ENCODE measurements at regions not wholly inside any gene's neighbourhood (a gene's known extent, or its start where the extent isn't known, plus 50 kb on each side); places are given as distances from the start of the nearest gene placed in this dataset.
"Not testable (repeated sequence)": the region's sequence is repeated elsewhere in the genome, so short reads cannot be mapped to it uniquely, and the experiment has no call there.

GRCh38 chr2:239834143-239834542, 191.0 kb downstream of the NDUFA10 start:
- H3K4me3 ChIP-seq (ENCODE audit: low read length), result no peak overlapping the region
- no peaks in the 10 kb centered on the region for H3K27me3 ChIP-seq (ENCODE audit: control insufficient read depth, insufficient read depth, low read length)
- H3K4me1 ChIP-seq (ENCODE audit: control insufficient read depth, insufficient read depth, low read length), result no peaks in the 10 kb centered on the region
- no peak overlapping the region for H3K9ac ChIP-seq (ENCODE audit: low read length)
- H3K9me3 ChIP-seq (ENCODE audit: control insufficient read depth, low read length), result no peaks in the 10 kb centered on the region
- H3K36me3 ChIP-seq (ENCODE audit: control insufficient read depth, insufficient read depth, low read length), result no peaks in the 10 kb centered on the region

- H3K36me3 ChIP-seq (ENCODE audit: control insufficient read depth, insufficient read depth, low read length), result no peaks in the 10 kb centered on the region
- H3K4me3 ChIP-seq (ENCODE audit: low read length), result no peak overlapping the region
- H3K9ac ChIP-seq (ENCODE audit: low read length), result no peak overlapping the region
- H3K4me1 ChIP-seq (ENCODE audit: control insufficient read depth, insufficient read depth, low read length), result no peaks in the 10 kb centered on the region
- H3K9me3 ChIP-seq (ENCODE audit: control insufficient read depth, low read length), result no peaks in the 10 kb centered on the region
- no peaks in the 10 kb centered on the region for H3K27me3 ChIP-seq (ENCODE audit: control insufficient read depth, insufficient read depth, low read length)
Observed at GRCh38 chr2:239833269-239834109, 191.7 kb downstream of the NDUFA10 start.

GRCh38 chr2:239832490-239833268, 192.5 kb downstream of the NDUFA10 start:
- no peaks in the 10 kb centered on the region for H3K4me1 ChIP-seq (ENCODE audit: control insufficient read depth, insufficient read depth, low read length)
- no peak overlapping the region for H3K4me3 ChIP-seq (ENCODE audit: low read length)
- H3K36me3 ChIP-seq (ENCODE audit: control insufficient read depth, insufficient read depth, low read length), result no peaks in the 10 kb centered on the region
- H3K9ac ChIP-seq (ENCODE audit: low read length), result no peak overlapping the region
- H3K9me3 ChIP-seq (ENCODE audit: control insufficient read depth, low read length), result no peaks in the 10 kb centered on the region
- no peaks in the 10 kb centered on the region for H3K27me3 ChIP-seq (ENCODE audit: control insufficient read depth, insufficient read depth, low read length)

- no peak overlapping the region for H3K9ac ChIP-seq (ENCODE audit: low read length)
- no peaks in the 10 kb centered on the region for H3K4me1 ChIP-seq (ENCODE audit: control insufficient read depth, insufficient read depth, low read length)
- H3K9me3 ChIP-seq (ENCODE audit: control insufficient read depth, low read length), result no peaks in the 10 kb centered on the region
- no peaks in the 10 kb centered on the region for H3K27me3 ChIP-seq (ENCODE audit: control insufficient read depth, insufficient read depth, low read length)
- no peak overlapping the region for H3K4me3 ChIP-seq (ENCODE audit: low read length)
- no peaks in the 10 kb centered on the region for H3K36me3 ChIP-seq (ENCODE audit: control insufficient read depth, insufficient read depth, low read length)
Observed at GRCh38 chr2:239831861-239832489, 193.2 kb downstream of the NDUFA10 start.

GRCh38 chr2:239831001-239831731, 194.0 kb downstream of the NDUFA10 start:
- no peaks in the 10 kb centered on the region for H3K36me3 ChIP-seq (ENCODE audit: control insufficient read depth, insufficient read depth, low read length)
- H3K9ac ChIP-seq (ENCODE audit: low read length), result no peak overlapping the region
- no peaks in the 10 kb centered on the region for H3K4me1 ChIP-seq (ENCODE audit: control insufficient read depth, insufficient read depth, low read length)
- no peak overlapping the region for H3K4me3 ChIP-seq (ENCODE audit: low read length)
- H3K27me3 ChIP-seq (ENCODE audit: control insufficient read depth, insufficient read depth, low read length), result no peaks in the 10 kb centered on the region
- no peaks in the 10 kb centered on the region for H3K9me3 ChIP-seq (ENCODE audit: control insufficient read depth, low read length)

GRCh38 chr2:239830121-239831000, 194.8 kb downstream of the NDUFA10 start:
- Histone ChIP-seq H3K9ac (ENCODE audit: low read length) (no peak overlapping the region), H3K4me1 (ENCODE audit: control insufficient read depth, insufficient read depth, low read length) (no peaks in the 10 kb centered on the region), H3K36me3 (ENCODE audit: control insufficient read depth, insufficient read depth, low read length) (no peaks in the 10 kb centered on the region), H3K27me3 (ENCODE audit: control insufficient read depth, insufficient read depth, low read length) (no peaks in the 10 kb centered on the region), H3K4me3 (ENCODE audit: low read length) (no peak overlapping the region), H3K9me3 (ENCODE audit: control insufficient read depth, low read length) (no peaks in the 10 kb centered on the region)

DNA sequence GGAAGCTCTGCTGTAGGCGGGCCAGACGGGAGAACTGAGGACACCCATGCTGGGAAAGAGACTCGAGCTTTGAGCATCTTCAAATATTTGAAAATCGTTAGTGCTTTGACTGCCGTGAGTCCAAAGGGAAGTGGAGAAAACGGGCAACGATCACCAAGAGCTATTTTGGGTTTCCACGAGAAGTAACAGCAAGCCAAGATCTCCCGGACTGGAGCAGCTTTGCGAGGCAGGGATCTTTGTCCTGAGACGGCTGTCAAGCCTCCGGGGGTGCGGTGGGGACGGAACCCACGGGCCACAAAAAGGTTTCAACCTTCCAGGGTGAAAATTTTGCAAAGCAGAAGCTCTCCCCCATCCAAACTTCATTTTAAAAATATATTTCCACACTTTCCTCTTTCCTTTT, 195.8 kb downstream of the NDUFA10 start:
- Histone ChIP-seq H3K4me1 (ENCODE audit: control insufficient read depth, insufficient read depth, low read length) (no peaks in the 10 kb centered on the region), H3K4me3 (ENCODE audit: low read length) (no peak overlapping the region), H3K9me3 (ENCODE audit: control insufficient read depth, low read length) (no peaks in the 10 kb centered on the region), H3K36me3 (ENCODE audit: control insufficient read depth, insufficient read depth, low read length) (no peaks in the 10 kb centered on the region), H3K9ac (ENCODE audit: low read length) (no peak overlapping the region), H3K27me3 (ENCODE audit: control insufficient read depth, insufficient read depth, low read length) (no peaks in the 10 kb centered on the region)

DNA sequence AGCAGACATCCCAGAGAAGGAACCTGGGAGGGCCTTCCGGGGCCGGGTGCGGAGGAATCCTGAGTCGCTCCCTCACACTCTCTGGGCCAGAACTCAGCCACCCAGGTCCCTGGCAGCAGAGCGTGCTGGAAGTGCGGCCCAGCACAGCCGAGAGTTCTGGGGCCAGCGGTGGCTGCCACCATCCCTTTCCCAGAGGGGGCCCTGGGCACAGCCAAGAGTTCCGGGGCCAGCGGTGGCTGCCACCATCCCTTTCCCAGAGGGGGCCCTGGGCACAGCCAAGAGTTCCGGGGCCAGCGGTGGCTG, 196.2 kb downstream of the NDUFA10 start:
- H3K4me3 ChIP-seq (ENCODE audit: low read length); H3K36me3 ChIP-seq (ENCODE audit: control insufficient read depth, insufficient read depth, low read length); H3K4me1 ChIP-seq (ENCODE audit: control insufficient read depth, insufficient read depth, low read length); H3K9me3 ChIP-seq (ENCODE audit: control insufficient read depth, low read length); H3K9ac ChIP-seq (ENCODE audit: low read length); H3K27me3 ChIP-seq (ENCODE audit: control insufficient read depth, insufficient read depth, low read length): not testable (repeated sequence)

DNA sequence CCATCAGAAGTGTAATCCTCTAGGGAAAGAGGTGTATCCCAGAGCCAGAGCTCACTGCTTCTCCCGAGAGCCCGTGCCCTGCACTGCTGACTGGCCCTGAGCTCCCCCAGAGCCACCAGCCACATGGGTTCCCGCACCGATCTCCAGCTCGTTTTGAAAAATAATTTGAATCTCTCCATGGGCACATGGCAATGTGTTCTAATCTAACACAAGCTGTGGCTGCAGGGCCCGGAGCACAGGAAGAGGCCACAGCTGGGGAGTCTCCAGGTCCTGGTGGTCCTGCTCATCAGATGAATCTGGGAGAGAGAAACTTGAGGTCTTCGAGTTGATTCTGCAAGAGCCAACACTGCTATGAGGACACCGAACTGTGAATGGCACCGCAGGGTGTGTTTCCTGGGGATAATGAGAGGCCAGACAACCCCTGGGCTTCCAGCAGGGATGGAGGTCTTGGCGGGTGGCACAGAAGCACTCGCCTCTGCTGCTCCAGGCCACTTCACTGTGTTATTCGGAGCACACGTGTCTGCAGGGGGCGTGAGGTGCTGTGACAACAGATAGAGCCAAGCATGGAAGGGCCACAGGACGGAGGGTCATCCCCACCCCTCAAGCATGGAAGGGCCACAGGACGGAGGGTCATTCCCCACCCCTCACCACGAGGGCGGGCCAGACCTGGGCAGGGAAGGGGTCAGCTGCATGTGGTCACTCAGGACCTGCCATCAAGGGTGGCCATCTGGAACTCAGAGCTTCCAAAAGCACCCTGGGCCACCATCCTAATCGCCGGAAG, 196.8 kb downstream of the NDUFA10 start:
- H3K27me3 ChIP-seq (ENCODE audit: control insufficient read depth, insufficient read depth, low read length), result no peaks in the 10 kb centered on the region
- no peaks in the 10 kb centered on the region for H3K9me3 ChIP-seq (ENCODE audit: control insufficient read depth, low read length)
- no peak overlapping the region for H3K9ac ChIP-seq (ENCODE audit: low read length)
- H3K4me1 ChIP-seq (ENCODE audit: control insufficient read depth, insufficient read depth, low read length), result no peaks in the 10 kb centered on the region
- H3K4me3 ChIP-seq (ENCODE audit: low read length), result no peak overlapping the region
- no peaks in the 10 kb centered on the region for H3K36me3 ChIP-seq (ENCODE audit: control insufficient read depth, insufficient read depth, low read length)

DNA sequence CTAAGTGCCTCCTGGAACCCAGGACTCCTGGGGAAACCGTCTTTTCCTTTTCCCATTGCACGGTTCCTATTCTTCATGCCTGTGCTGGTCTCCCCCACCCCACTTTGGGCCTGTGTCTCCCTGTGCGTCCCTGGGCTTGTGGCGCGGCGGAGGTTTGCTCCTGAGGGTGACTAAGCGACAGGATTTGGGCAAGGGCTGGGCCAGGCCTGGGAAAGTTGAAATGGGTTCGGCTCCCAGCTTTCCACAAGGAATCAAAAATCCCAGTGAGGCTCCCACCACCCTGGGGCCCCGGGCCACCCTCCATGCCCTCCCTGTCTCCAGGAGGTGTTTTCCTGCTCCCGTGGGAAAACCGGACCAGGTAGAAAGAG, 197.6 kb downstream of the NDUFA10 start:
- H3K4me1 ChIP-seq (ENCODE audit: control insufficient read depth, insufficient read depth, low read length), result no peaks in the 10 kb centered on the region

More for the DNA sequence above, 197.6 kb downstream of the NDUFA10 start:
- no peaks in the 10 kb centered on the region for H3K9me3 ChIP-seq (ENCODE audit: control insufficient read depth, low read length)
- H3K27me3 ChIP-seq (ENCODE audit: control insufficient read depth, insufficient read depth, low read length), result no peaks in the 10 kb centered on the region
- no peak overlapping the region for H3K4me3 ChIP-seq (ENCODE audit: low read length)
- no peaks in the 10 kb centered on the region for H3K36me3 ChIP-seq (ENCODE audit: control insufficient read depth, insufficient read depth, low read length)
- no peak overlapping the region for H3K9ac ChIP-seq (ENCODE audit: low read length)
